ENCODE measurements at regions not wholly inside any gene's neighbourhood (a gene's known extent, or its start where the extent isn't known, plus 50 kb on each side); places are given as distances from the start of the nearest gene placed in this dataset.

DNA sequence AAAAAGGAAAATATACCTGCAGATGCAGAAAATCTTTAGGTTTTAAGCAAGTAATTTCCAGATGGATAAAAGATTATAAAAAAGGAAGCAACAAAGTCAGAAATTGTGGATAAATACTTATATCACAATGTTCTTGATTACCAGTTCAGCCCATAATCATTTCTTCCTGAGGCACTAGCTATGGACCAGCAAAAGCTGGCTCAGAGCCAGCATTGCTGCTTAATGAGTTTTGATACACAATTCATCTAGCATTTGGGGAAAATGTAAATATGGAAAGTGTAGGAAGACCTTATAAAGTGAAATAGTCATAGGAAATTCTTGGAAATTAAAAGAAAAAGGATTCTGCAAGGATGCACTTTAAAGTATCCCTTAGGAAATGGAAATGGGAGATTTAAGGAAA lies 168.3 kb upstream of the GBE1 start:
- Histone ChIP-seq H3K4me2 (ENCODE audit: control insufficient read depth, extremely low read depth, insufficient read depth, low read depth, low read length) (no peak overlapping the region), H3K9ac (ENCODE audit: control insufficient read depth, extremely low read depth, insufficient read depth, low read length) (no peak overlapping the region), H3K27ac (ENCODE audit: control insufficient read depth, insufficient read depth, low read length) (no peak overlapping the region), H3K9me3 (ENCODE audit: control insufficient read depth, low read depth, low read length) (no peaks in the 10 kb centered on the region), H3K36me3 (ENCODE audit: control insufficient read depth in 2 of 2, extremely low read depth in 1 of 2, insufficient read depth in 2 of 2, low read length in 2 of 2) (no peaks in the 10 kb centered on the region), H3K4me3 (ENCODE audit: control insufficient read depth in 2 of 3, extremely low read depth in 1 of 3, insufficient read depth in 2 of 3, low read depth in 1 of 3, low read length in 3 of 3) (no peak overlapping the region), H2AFZ (ENCODE audit: control insufficient read depth, low read length) (no peak overlapping the region), H3K27me3 (ENCODE audit: control insufficient read depth, extremely low read depth, insufficient read depth, low read length) (no peaks in the 10 kb centered on the region), H4K20me1 (ENCODE audit: control insufficient read depth, extremely low read depth, insufficient read depth, low read length) (no peaks in the 10 kb centered on the region), H3K4me1 (ENCODE audit: control insufficient read depth, extremely low read depth, insufficient read depth, low read length) (no peaks in the 10 kb centered on the region), H3K79me2 (ENCODE audit: control insufficient read depth, insufficient read depth, low read length) (no peaks in the 10 kb centered on the region), H3K9me1 (ENCODE audit: control insufficient read depth, extremely low read depth, insufficient read depth, low read length) (no peaks in the 10 kb centered on the region)
- FAIRE-seq (no peak), DNase-seq (ENCODE audit: low read depth, low spot score) (no peak)
- dilution Hi-C loops (cut with MboI; ENCODE audit: extremely low pct_ligation_motif_present, low sequenced_read_pairs), result no loop called here
- TF ChIP-seq EZH2 (IDR thresholded peaks at IDR 0.05; ENCODE audit: low read length), result no peak
- TF ChIP-seq, protein P1, sequence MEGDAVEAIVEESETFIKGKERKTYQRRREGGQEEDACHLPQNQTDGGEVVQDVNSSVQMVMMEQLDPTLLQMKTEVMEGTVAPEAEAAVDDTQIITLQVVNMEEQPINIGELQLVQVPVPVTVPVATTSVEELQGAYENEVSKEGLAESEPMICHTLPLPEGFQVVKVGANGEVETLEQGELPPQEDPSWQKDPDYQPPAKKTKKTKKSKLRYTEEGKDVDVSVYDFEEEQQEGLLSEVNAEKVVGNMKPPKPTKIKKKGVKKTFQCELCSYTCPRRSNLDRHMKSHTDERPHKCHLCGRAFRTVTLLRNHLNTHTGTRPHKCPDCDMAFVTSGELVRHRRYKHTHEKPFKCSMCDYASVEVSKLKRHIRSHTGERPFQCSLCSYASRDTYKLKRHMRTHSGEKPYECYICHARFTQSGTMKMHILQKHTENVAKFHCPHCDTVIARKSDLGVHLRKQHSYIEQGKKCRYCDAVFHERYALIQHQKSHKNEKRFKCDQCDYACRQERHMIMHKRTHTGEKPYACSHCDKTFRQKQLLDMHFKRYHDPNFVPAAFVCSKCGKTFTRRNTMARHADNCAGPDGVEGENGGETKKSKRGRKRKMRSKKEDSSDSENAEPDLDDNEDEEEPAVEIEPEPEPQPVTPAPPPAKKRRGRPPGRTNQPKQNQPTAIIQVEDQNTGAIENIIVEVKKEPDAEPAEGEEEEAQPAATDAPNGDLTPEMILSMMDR (optimal IDR thresholded peaks at IDR 0.05 in 1 of 3, IDR thresholded peaks at IDR 0.05 in 1 of 3, conservative IDR thresholded peaks at IDR 0.05 in 1 of 3; ENCODE audit: extremely low read depth in 1 of 3, insufficient read depth in 2 of 3, low read length in 3 of 3), result no peak

DNA sequence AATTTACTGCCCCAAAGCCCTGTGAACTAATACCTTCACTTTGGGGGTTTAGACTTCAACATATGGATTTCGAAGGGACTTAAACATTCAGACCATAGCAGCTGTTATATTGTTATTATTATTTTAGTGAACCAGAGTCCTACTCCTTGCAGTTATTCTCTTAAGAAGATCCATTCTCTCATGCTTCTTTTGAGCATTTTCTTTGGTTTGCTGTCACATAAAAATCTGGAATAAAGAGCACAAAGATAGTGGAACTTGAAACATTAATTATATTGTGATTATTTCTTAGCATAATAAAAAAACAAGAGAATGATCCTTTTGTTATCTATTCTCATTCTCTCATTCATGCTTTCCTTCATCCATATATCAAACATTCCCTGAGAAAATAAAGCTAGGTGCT lies 166.4 kb upstream of the GBE1 start:
- DNase-seq (ENCODE audit: low read depth, low spot score) (no peak), FAIRE-seq (no peak)
- TF ChIP-seq, protein P1 (optimal IDR thresholded peaks at IDR 0.05 in 1 of 3, IDR thresholded peaks at IDR 0.05 in 1 of 3, conservative IDR thresholded peaks at IDR 0.05 in 1 of 3; ENCODE audit: extremely low read depth in 1 of 3, insufficient read depth in 2 of 3, low read length in 3 of 3), result no peak
- no peak for TF ChIP-seq EZH2 (IDR thresholded peaks at IDR 0.05; ENCODE audit: low read length)
- Histone ChIP-seq H3K4me3 (ENCODE audit: control insufficient read depth in 2 of 3, extremely low read depth in 1 of 3, insufficient read depth in 2 of 3, low read depth in 1 of 3, low read length in 3 of 3) (no peak overlapping the region), H3K27me3 (ENCODE audit: control insufficient read depth, extremely low read depth, insufficient read depth, low read length) (no peaks in the 10 kb centered on the region), H4K20me1 (ENCODE audit: control insufficient read depth, extremely low read depth, insufficient read depth, low read length) (no peaks in the 10 kb centered on the region), H3K27ac (ENCODE audit: control insufficient read depth, insufficient read depth, low read length) (no peak overlapping the region), H3K9me1 (ENCODE audit: control insufficient read depth, extremely low read depth, insufficient read depth, low read length) (no peaks in the 10 kb centered on the region), H2AFZ (ENCODE audit: control insufficient read depth, low read length) (no peak overlapping the region), H3K4me1 (ENCODE audit: control insufficient read depth, extremely low read depth, insufficient read depth, low read length) (no peaks in the 10 kb centered on the region), H3K9ac (ENCODE audit: control insufficient read depth, extremely low read depth, insufficient read depth, low read length) (no peak overlapping the region), H3K9me3 (ENCODE audit: control insufficient read depth, low read depth, low read length) (no peaks in the 10 kb centered on the region), H3K36me3 (ENCODE audit: control insufficient read depth in 2 of 2, extremely low read depth in 1 of 2, insufficient read depth in 2 of 2, low read length in 2 of 2) (no peaks in the 10 kb centered on the region), H3K4me2 (ENCODE audit: control insufficient read depth, extremely low read depth, insufficient read depth, low read depth, low read length) (no peak overlapping the region), H3K79me2 (ENCODE audit: control insufficient read depth, insufficient read depth, low read length) (no peaks in the 10 kb centered on the region)
- dilution Hi-C loops (cut with MboI; ENCODE audit: extremely low pct_ligation_motif_present, low sequenced_read_pairs), result no loop called here

All from keratinocyte (primary cell).